Glomerular visceral epithelial cell (primary cell): ENCODE measurements at regions not wholly inside any gene's neighbourhood (a gene's known extent, or its start where the extent isn't known, plus 50 kb on each side); places are given as distances from the start of the nearest gene placed in this dataset.
"Not testable (repeated sequence)": the region's sequence is repeated elsewhere in the genome, so short reads cannot be mapped to it uniquely, and the experiment has no call there.

Experiments
- DNase-seq: peaks from one replicate; pipeline ENCODE4 v3.0.0-alpha.2; 2016; ENCODE audit errors: extremely low spot score

DNA sequence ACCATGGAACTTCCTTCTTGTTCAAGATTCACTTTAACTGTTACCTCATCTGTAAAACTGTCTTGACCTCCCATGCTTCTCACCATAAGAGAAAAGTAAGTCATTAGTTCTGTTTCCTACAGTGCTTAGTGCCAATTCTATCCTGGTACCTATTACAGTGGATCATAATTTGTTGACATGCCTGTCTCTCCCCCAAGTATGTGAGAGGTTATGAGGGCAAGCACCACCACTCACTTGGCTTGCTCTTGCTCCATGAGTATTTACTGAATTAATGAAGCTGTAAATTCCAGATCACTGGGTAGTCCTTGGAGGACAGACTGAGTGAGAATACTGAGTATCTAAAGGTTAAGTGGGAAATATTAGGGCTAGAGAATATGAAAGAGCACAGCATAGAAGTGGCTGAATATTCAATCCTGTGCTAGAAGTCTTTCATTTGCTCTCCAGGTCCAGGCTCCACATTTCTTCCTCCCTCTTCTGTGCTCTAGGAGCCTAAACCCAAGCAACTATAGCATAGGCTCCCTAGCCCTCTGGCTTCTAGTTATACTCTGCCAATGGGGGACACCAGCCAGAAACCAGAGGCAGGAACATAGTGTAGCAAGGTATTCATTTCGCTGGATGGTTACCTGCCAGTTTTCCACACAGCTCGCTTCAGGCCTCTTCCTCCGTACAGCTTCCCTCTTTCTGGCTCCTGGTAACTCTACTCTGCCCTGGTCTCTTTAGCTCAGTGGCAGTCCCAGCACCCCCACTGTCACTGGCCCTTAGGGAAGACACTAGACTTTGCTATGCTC, 118.2 kb upstream of the SLC5A12 start:
- no peak for DNase-seq

DNA sequence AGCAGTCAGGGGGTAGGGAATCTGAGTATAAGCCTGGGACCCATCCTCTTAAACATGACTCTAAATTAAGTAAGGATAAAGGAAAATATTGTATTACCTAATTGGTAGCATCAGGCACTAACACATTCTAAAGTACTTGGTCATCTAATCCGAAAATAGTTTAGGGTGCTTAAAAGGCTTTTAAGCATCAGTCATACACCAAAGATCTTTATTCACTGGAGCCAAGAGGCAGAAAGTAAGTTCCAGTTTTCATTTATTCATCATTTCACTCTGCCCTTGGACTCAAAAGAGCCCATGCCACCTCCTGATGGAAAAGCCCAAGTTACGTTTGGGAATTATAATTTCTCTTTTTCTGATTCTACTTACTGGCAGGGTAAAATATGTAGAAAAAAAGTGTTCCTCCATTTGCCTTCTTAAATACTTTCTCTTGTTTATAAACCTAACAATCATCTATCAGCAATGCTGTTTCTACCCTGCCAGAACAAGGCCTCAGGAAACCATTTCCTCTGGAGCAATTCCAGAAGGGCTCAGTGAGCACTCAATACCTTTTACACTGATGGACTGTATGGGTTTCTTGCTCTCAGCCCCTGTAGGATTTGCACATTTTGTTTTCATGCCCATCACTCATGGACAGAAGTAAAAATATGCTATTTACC, 120.1 kb upstream of the SLC5A12 start:
- no peak for DNase-seq

DNA sequence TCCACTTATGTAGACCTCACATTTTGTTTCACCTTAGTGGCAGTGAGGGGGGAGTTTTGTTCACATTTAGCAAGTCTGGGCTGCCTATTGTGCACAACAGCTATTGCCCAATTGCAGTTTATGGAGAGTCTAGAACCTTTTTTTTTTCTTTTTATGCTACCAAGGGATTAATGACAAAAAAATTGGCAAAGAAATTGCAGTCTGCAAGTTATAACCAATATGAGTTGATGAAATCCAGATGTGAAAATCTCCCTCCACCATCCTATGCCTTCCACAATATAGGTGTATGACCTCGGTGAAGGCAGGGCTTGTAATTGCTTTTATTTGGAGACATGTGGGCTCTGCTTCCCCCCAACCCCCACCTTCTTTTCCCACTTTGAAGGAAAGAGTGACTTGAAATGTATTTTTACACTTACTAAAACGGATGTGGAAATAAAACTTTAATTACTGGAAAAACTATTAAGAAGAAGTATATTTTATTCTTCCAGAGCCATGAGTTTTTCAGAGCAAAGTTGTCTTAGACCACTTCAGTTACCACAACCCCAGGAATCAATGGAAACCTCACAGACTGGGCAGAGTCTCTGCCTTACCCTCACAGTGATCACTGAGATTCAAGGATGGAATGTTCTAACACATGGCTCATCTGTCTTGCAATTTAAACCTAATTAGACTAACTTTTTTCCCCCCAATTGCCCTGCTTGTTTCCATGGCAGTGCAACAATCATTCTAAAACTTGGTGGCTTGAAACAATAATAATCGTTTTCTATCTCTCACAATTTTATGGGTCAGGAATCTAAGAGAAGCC, 120.8 kb upstream of the SLC5A12 start:
- DNase-seq: no peak

DNA sequence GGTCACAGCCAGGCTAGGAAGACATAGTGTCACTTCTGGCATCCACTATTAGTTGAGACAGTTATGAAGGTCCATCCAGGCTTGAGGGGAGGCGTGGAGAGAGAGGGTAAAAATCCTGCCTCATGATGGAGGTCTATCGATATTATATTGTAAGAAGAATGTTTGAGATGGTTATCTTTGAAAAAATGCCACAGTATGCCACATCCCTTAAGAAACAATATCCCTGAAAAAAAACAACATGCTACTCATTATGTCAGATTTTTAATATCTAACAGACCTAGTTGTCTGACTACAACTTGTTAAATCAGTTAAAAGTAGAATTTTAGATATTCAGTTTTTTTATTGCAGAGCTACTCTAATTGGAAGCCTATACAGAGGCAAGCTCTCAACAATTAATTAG, 121.7 kb upstream of the SLC5A12 start:
- no peak for DNase-seq

DNA sequence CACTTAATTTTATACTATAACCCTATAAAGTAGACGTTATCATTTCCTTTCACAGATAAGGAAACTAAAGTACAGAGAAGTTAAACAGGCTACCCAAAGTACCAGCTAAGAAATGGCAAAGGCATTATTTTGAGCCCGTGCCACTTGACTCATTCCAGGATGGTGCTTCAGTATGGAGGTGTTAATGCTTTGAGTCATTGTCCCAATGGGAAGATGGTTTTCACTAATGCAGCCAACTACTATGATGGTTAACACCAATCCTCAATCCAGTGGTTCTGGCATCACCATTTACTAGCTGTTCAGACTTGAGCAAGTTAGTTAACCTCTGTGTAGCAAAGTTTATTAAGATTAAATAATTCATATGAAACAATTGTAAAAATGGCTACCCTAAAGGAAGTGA, 123.1 kb upstream of the SLC5A12 start:
- no peak for DNase-seq

DNA sequence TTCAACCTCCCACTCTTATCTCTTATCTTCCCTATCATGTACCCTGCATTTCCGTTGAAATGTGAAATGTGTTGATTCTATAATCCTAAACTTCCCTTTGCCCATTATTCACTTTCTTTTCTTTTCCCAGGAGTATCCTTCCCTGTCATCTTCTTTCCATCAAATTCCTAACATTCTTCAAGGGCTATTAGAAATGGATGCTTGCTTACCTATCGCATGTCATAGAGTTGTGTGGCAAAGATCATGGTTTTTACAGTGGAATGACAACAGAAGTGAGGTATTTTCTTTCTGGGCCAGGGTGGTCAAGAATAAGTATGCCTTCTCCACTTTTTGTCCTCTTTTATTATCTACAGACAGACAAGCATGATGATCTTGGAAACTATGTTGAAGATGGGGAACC, 124.4 kb upstream of the SLC5A12 start:
- DNase-seq: peak; percentile 0

DNA sequence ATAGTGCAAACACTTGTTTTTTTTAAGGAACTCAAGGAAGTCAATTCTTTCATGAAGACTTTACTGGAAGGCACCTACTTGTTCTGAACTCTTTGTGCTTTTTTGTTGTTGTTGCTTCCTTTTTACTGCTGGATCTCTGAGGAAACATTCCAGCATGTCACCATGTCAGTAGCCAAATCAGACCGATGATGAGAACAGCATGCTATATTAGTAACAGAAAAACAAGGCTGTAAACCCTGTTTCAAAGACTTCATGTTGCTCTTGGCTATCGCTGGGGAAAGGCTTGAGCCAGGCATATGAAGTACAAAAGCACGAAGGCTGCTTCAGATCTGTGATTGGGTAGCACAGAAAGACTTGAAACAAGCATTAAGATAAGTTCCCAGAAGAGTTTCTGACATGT, 125.6 kb upstream of the SLC5A12 start:
- DNase-seq: no peak

DNA sequence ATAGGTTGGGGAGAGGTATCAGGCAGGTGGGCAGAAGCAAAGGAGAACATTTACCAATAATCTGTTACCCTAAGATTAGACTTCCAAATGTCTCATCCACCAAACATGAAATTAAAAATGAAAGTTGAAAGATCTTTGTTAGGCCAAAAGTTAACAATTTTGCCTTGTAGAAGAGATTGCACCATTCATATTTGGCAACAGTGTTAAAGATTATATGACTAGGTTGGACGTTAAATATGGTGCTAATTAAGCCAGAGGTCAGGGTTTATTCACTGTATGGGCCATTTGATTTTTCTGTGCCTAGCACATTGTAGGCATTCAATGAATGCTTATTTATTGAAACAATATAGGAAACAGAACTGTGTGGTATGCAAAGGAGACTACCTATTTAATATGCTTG, 126.1 kb upstream of the SLC5A12 start:
- DNase-seq: no peak

DNA sequence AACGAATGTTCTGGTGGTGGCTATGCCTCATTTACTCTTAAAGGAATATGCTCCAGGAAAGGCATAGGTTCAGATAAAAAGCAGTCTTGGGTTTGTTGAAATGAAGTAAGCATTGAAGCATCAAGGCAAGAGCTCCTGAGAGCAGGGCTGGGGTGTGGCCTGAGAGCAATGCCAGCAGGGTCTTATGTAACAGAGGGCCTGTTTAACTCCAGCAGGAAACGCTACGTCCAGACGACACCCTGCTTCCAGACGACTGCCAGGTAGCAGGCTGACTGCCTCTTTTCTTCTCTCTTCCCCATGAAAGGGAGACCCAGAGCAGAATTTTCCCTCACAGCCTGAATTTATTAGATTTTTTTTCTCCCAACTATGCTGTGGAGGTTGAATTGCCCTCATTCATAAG, 127.2 kb upstream of the SLC5A12 start:
- DNase-seq: no peak

DNA sequence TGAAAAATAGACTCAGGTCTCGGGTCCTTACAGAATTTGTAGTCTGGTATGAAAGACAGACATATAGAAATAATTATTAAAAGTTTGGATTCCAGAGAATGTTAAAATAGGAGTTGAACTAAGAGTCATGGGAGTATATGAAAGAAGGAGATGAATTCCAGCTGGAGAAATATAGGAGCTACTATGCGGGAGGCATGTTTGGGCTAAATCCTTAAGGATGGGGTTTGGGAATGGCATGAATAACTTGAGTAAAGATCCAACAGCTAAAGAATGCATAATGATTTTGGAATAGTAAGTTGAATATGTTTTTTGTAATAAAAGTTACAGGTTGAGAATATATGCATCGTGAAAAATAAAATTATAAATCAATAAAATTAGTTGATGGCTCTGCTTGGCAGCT, 129.4 kb upstream of the SLC5A12 start:
- DNase-seq: no peak

DNA sequence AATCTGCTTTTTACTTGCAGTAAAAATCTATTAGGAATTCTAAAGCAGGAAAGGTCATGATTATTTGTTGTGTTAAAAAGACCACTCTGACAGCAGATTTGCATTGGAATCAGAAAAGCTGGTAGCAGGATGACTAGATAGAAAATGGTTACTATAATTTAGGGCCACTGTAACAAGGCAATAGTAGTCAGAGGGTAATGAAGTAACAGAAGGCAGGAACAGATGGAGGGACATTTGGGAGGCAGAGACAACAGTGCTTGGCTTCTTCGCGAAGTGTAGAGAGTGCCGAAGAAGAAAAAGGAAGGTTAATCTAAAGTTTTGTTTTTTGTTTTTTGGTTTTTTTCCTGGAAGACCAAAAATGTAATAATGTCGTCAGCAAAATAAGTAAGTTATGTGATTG, 129.8 kb upstream of the SLC5A12 start:
- no peak for DNase-seq

DNA sequence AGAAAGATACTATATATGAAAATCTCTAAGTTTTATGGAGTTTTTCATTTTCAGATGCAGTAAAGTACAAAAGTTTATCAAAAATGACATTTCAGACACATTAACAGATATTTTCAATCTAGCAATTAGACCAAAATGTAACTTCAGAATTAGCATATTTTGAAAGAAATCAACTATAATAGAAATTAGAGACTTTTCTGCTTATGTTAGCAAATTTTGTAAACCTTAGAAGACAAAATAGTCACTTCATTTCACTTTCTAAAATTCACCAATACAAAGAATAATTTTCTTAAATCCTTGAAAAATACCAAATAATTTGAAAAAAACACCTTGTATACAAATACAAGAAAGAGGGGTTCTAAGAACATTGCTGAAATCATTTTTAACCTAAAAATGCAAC, 135.8 kb upstream of the FIBIN start:
- no peak for DNase-seq

DNA sequence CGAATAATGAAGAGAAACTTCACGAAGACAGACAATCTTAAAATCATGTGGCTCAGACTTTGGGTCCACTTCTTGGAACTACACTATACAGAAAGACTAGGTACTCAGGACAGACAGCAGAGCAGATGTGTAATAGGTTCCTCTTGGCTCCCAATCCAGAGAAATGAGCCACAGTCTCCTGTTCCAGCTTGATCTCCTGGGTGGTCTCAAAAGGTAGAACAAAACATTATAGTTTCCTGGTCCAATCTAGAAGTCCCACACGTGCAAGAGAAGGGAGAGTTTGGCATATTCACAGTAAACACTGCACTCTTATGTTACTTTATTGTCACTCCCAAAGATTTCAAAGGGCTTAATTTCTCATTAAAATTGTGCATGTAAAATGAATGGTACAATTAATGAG, 134.5 kb upstream of the FIBIN start:
- no peak for DNase-seq

DNA sequence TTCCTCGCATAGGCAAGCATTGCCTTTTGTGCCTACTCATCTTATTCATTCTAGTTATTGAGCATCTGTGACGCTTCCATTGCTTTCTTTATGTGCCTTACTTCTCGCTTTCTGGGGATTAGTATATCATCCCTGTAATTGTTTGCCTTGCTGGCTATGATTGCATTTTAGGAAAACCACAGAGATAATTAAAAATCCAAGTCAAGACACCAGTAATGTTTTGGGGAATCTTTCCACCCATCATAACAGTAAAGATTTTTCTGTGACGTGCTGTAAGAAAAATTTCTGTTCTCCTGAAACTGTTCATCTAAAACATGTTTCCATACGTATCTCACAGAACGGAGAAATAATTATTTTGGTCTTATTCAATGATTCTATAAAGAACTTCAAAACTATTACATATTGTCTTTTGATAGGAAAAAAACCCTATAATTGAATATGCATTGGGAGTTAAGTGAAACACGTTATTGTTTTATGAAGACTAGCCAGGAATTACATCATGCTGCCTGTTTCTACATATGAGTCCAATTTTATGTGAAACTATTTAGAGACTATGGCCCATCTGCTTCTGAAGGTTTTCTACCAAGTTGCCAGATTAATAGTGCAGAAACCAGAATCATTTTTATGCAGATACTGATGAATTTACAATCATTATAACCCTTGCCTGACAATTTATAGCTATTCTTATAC, 133.7 kb upstream of the FIBIN start:
- no peak for DNase-seq

DNA sequence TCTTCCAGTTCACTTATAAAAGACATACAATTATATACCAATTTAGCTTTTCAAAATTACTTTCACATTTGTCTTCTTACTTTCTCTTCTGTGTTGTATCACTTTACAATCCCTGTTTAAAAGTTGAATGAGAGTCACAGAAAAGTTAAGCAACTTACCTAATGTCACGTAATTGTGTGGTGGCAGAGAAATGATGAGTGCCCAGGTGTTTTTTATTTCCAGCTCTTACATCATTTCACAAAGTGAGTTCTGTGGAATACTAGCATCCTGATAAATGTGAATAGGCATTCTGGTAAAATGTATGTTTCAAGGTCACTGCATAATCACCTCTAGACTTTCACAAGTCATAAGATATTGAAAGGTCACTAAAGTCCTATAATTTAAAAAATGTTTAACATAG, 133.0 kb upstream of the FIBIN start:
- no peak for DNase-seq

DNA sequence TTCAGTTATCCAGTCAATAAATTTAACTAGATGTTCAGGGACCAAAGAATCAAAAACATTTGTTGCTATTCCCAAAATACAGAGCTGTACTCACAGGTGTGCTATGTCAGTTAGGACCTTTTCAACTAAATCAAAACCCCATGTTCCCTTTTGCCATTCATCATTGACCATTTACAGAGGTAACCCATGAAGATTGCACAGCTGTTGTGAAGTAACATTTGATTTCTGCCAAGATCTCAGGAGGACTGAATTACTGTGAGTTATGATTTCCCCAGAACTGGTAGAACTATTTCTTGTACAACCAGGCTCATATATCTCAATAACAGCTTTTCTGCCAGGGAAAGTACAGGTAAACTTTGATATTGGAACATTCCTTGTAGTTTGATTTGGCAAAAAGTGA, 131.1 kb upstream of the FIBIN start:
- no peak for DNase-seq

DNA sequence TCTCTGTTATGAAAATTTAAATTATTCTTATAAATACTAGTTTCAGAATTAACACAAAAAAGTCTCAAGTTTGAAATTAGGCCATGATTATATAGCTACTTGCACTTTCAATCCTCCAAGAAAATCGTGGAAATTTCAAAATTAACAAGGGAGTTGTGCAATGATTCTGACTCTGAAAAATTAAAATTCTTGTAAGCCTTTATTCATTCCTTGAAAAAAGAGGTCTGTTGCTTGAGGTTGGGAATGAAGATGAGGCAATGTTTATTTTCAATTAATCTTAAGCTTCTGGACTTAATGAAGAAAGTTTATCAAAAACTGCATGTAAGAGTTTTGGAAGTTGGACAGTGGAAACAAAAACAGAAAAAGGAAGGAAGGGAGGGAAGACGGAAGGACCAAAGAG, 128.2 kb upstream of the FIBIN start:
- DNase-seq: no peak

DNA sequence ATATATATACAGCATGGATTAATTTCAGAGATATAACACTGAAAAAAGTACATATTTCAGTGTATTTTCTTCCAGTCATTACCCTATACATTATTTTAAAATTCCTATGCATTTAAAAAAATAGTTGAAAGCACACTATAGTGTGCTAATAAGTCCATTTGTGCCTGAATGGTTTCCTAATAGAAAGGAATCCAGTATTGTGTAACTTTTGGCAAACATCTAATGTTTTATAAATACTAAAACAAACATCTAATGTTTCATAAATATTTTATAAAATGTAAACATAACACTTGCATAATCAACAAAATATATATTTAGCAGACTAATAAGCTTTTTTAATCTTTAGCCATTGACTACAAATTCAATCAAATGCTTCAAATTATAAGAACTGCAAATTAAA, 126.6 kb upstream of the FIBIN start:
- no peak for DNase-seq

DNA sequence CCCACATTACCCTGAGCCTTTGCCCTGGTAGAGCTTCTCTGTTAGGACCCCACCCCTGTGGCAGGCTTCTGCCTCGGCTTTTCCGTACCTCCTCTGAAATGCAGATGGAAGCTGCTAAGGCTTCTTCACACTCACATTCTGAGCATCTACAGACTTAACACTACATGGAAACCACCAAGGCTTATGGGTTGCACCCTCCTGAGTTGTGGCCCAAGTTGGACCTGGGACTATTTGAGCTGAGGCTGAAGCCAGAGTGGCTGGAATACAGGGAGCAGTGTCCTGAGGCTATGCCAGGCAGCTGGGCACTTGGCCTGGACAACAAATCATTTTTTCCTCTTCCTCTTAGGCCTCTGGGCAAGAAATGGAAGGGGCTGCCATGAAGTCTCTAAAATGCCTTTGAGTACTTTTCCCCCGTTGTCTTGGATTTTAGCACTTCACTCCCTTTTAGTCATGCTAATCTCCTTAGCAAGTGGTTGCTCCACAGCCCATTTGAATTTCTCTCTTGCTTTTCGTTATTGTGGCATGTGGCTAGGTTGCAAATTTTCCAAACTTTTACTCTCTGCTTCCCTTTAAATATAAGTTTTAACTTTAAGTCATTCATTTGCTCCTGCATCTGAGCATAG, 114.8 kb upstream of the FIBIN start:
- no peak for DNase-seq

DNA sequence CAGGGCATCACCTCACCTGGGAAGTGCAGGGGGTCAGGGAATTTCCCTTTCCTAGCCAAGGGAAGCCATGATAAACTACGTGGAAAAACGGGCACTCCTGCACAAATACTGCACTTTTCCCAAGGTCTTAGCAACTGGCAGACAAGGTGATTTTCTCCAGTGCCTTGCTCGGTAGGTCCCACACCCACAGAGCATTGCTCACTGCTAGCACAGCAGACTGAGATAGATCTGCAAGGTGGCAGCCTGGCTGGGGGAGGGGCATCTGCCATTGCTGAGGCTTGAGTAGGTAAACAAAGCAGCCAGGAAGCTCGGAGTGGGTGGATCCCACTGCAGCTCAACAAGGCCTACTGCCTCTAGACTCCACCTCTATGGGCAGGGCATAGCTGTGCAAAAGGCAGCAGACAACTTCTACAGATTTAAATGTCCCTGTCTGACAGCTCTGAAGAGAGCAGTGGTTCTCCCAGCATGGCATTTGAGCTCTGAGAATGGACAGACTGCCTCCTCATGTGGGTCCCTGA, 111.5 kb upstream of the FIBIN start:
- DNase-seq: not testable (repeated sequence)

DNA sequence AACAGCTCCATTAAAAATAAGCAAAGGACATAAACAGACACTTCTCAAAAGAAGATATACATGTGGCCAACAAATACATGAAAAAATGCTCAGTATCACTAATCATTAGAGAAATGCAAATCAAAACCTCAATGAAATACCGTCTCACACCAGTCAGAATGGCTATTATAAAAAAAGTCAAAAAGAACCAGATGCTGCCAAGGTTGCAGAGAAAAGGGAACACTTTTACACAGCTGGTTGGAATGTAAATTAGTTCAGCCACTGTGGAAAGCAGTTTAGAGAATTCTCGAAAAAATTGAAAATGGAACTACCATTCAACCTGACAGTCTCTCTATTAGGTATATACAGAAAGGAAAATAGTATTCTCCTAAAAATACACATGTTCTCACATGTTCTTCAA, 102.4 kb upstream of the FIBIN start:
- DNase-seq: no peak

DNA sequence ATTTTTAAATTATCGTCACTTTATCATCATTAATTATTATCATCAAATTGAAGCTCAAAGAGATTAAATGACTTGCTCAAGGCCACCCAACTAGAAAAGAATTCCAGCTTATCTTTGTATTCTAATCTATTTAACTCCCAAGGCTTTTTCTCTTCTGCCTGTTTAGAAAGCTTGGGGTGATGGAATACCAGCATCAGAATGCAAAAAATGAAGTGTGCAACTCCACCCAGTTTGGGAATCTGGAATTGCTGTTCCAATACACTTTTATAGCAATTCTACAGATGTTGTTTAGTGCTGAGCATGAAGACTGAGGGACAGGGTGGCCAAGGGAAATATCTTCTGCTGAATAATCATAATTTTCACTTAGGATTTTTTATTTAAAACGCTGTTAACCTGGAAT, 97.2 kb upstream of the FIBIN start:
- no peak for DNase-seq
